DOHH2 (cell line): ENCODE measurements at regions not wholly inside any gene's neighbourhood (a gene's known extent, or its start where the extent isn't known, plus 50 kb on each side); places are given as distances from the start of the nearest gene placed in this dataset.

Experiments used
- EZH2phosphoT487 ChIP-seq: fragments of 200-600 bp; sonication (generic); IDR thresholded peaks from 2 replicates; pipeline ENCODE4 v1.6.1; 2017; ENCODE audit warnings: borderline replicate concordance, mild to moderate bottlenecking, antibody characterized with exemption, low read length, moderate library complexity, mixed read lengths
- TF ChIP-seq, protein P1 (sequence below): fragments of 200-600 bp; sonication (generic); IDR thresholded peaks from one replicate; pipeline ENCODE4 v1.5.1; 2014; ENCODE audit warnings: antibody characterized with exemption, mild to moderate bottlenecking, low read depth, low read length; ENCODE audit not compliant: poor library complexity, severe bottlenecking

DNA sequence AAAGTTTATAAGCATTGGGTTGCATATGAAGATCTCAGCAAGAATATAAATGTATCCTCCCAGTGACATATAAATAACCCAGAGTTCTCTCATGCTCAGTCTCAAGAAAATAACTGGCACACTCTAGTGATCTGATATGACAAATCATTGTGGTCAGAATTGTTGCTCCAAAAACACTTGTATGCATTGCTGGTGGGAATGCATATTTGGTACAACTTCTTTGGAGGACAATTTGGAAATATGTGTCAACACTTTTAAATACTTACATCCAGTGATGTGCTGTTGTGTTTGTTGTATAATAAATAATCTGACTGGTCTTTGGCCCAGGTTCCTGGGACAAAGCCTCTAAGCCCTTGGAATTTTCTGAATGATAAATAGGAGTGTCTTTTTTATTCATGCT, 66.7 kb upstream of the STT3B start:
- TF ChIP-seq, protein P1, sequence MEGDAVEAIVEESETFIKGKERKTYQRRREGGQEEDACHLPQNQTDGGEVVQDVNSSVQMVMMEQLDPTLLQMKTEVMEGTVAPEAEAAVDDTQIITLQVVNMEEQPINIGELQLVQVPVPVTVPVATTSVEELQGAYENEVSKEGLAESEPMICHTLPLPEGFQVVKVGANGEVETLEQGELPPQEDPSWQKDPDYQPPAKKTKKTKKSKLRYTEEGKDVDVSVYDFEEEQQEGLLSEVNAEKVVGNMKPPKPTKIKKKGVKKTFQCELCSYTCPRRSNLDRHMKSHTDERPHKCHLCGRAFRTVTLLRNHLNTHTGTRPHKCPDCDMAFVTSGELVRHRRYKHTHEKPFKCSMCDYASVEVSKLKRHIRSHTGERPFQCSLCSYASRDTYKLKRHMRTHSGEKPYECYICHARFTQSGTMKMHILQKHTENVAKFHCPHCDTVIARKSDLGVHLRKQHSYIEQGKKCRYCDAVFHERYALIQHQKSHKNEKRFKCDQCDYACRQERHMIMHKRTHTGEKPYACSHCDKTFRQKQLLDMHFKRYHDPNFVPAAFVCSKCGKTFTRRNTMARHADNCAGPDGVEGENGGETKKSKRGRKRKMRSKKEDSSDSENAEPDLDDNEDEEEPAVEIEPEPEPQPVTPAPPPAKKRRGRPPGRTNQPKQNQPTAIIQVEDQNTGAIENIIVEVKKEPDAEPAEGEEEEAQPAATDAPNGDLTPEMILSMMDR: no peak
- TF ChIP-seq EZH2phosphoT487: no peak
